Gastrocnemius medialis (tissue), 4 donors: ENCODE measurements at regions not wholly inside any gene's neighbourhood (a gene's known extent, or its start where the extent isn't known, plus 50 kb on each side); places are given as distances from the start of the nearest gene placed in this dataset.
"Not testable (repeated sequence)": the region's sequence is repeated elsewhere in the genome, so short reads cannot be mapped to it uniquely, and the experiment has no call there.

Experiments used
- ATAC-seq, 2 donors: fragments of 150-250 bp; one replicate each; pipeline ENCODE4 v1.9.1; 2016
- DNase-seq, 2 donors: peaks; one replicate each; pipeline ENCODE4 v3.0.0-alpha.2; 2019
- H3K27ac ChIP-seq, 4 donors: fragments of 200-600 bp; sonication (generic); 1 replicate in 1 of 4; 2 replicates in 3 of 4; pipeline ENCODE4 v1.5.1; 2016 to 2018; ENCODE audit warnings: mild to moderate bottlenecking in 2 of 4, moderate library complexity in 1 of 4
- H3K27me3 ChIP-seq, 3 donors: fragments of 200-600 bp; sonication (generic) in 2 of 3; 1 replicate in 1 of 3; 2 replicates in 2 of 3; pipeline versions ENCODE4 v1.5.1 to v1.6.0; 2016 to 2019; ENCODE audit warnings: mild to moderate bottlenecking in 1 of 3, moderate library complexity in 1 of 3
- H3K36me3 ChIP-seq, 2 donors: fragments of 200-600 bp; sonication (generic) in 1 of 2; one replicate each; pipeline ENCODE4 v1.5.1; 2017 to 2018
- H3K4me1 ChIP-seq, 2 donors: fragments of 200-600 bp; sonication (generic) in 1 of 2; one replicate each; pipeline ENCODE4 v1.5.1; 2016 to 2017; ENCODE audit warnings: mild to moderate bottlenecking in 2 of 2
- H3K4me3 ChIP-seq, 4 donors: fragments of 200-600 bp; sonication (generic) in 3 of 4; 1 replicate in 1 of 4; 2 replicates in 3 of 4; pipeline ENCODE4 v1.5.1; 2016 to 2019; ENCODE audit warnings: mild to moderate bottlenecking in 2 of 4
- H3K9me3 ChIP-seq, 3 donors: fragments of 200-600 bp; sonication (generic) in 2 of 3; 1 replicate in 1 of 3; 2 replicates in 2 of 3; pipeline ENCODE4 v1.5.1; 2016 to 2019
- CTCF ChIP-seq, 5 experiments: fragments of 450-650 bp in 3 of 5; fragments of 200-600 bp in 2 of 5; sonication (generic) in 2 of 5; IDR thresholded peaks in 4 of 5; conservative IDR thresholded peaks in 1 of 5; 1 replicate in 4 of 5; 2 replicates in 1 of 5; pipeline ENCODE4 v1.5.1; 2016 to 2019; ENCODE audit warnings: antibody characterized with exemption in 5 of 5, mild to moderate bottlenecking in 3 of 5, moderate library complexity in 3 of 5
- POLR2A ChIP-seq, 2 donors: fragments of 450-650 bp; IDR thresholded peaks; one replicate each; pipeline ENCODE4 v1.6.1; 2017; ENCODE audit warnings: antibody characterized with exemption in 2 of 2, mild to moderate bottlenecking in 2 of 2, moderate library complexity in 2 of 2
- in situ Hi-C, 4 donors: fragments of 200-750 bp; cut with MboI; loops; one replicate each; pipeline versions ENCODE4 v1.15.0 to v1.8.0; 2017; ENCODE audit warnings: low sequenced_read_pairs in 4 of 4
- intact Hi-C: fragments of 100-400 bp; cut with DNase I; formaldehyde crosslinking; loops from one replicate; pipeline ENCODE4 v1.15.1; 2023; ENCODE audit warnings: low total_unique reads

GRCh38 chr3:26281284-26281985, 341.1 kb upstream of the LRRC3B start:
- Histone ChIP-seq H3K9me3 (peaks cover 0 to 7% (median 0%) of the 10 kb centered on the region in 3 donors), H3K27ac (no peak overlapping the region), H3K36me3 (no peaks in the 10 kb centered on the region), H3K27me3 (no peaks in the 10 kb centered on the region), H3K4me3 (no peak overlapping the region), H3K4me1 (peaks cover 0 to 3% of the 10 kb centered on the region in 2 donors)
- no peak for ATAC-seq
- in situ Hi-C loops, result no loop called here
- TF ChIP-seq CTCF (IDR thresholded peaks at IDR 0.05 in 4 of 5, conservative IDR thresholded peaks at IDR 0.05 in 1 of 5), result no peak
- TF ChIP-seq POLR2A (IDR thresholded peaks at IDR 0.05), result no peak
- no peak for DNase-seq
- intact Hi-C loops, result no loop called here

DNA sequence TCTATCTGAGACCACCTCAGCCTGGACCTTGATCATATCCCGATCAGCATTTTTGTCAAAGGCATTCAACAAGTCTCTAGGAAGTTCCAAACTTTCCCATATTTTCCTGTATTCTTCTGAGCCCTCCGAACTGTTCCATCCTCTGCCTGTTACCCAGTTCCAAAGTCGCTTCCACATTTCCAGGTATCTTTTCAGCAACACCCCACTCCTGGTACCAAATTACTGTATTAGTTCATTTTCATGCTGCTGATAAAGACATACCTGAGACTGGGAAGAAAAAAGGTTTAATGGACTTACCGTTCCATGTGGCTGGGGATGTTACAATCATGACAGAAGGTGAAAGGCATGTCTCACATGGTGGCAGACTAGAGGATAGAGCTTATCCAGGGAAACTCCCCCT, 338.1 kb upstream of the LRRC3B start:
- intact Hi-C loops, H3K27ac ChIP-seq, H3K27me3 ChIP-seq, H3K9me3 ChIP-seq, H3K4me1 ChIP-seq, H3K4me3 ChIP-seq, DNase-seq, ATAC-seq, in situ Hi-C loops, H3K36me3 ChIP-seq: not testable (repeated sequence)

- Histone ChIP-seq H3K9me3 (no peaks in the 10 kb centered on the region), H3K4me3 (no peak overlapping the region), H3K27ac (no peak overlapping the region), H3K36me3 (no peaks in the 10 kb centered on the region), H3K4me1 (no peaks in the 10 kb centered on the region), H3K27me3 (no peaks in the 10 kb centered on the region)
- TF ChIP-seq POLR2A (IDR thresholded peaks at IDR 0.05) (no peak), CTCF (IDR thresholded peaks at IDR 0.05 in 4 of 5, conservative IDR thresholded peaks at IDR 0.05 in 1 of 5) (no peak)
- intact Hi-C loops (no loop called here), in situ Hi-C loops (no loop called here)
- ATAC-seq, result no peak
- no peak for DNase-seq
Measured at GRCh38 chr3:26291840-26292239, 330.7 kb upstream of the LRRC3B start.

GRCh38 chr3:26292780-26293179, 329.8 kb upstream of the LRRC3B start:
- TF ChIP-seq POLR2A (IDR thresholded peaks at IDR 0.05) (no peak), CTCF (IDR thresholded peaks at IDR 0.05 in 4 of 5, conservative IDR thresholded peaks at IDR 0.05 in 1 of 5) (no peak)
- Histone ChIP-seq H3K9me3 (no peaks in the 10 kb centered on the region), H3K4me3 (no peak overlapping the region), H3K36me3 (no peaks in the 10 kb centered on the region), H3K4me1 (no peaks in the 10 kb centered on the region), H3K27ac (no peak overlapping the region), H3K27me3 (no peaks in the 10 kb centered on the region)
- in situ Hi-C loops (no loop called here), intact Hi-C loops (no loop called here)
- ATAC-seq, result no peak
- DNase-seq, result no peak

GRCh38 chr3:26293329-26293844, 329.2 kb upstream of the LRRC3B start:
- Histone ChIP-seq H3K4me1 (no peaks in the 10 kb centered on the region), H3K9me3 (no peaks in the 10 kb centered on the region), H3K27ac (no peak overlapping the region), H3K27me3 (no peaks in the 10 kb centered on the region), H3K36me3 (no peaks in the 10 kb centered on the region), H3K4me3 (no peak overlapping the region)
- no peak for DNase-seq
- ATAC-seq, result no peak
- in situ Hi-C loops, result no loop called here
- intact Hi-C loops, result no loop called here
- TF ChIP-seq POLR2A (IDR thresholded peaks at IDR 0.05) (no peak), CTCF (IDR thresholded peaks at IDR 0.05 in 4 of 5, conservative IDR thresholded peaks at IDR 0.05 in 1 of 5) (no peak)
